HL-60 (cell line): ENCODE measurements at regions not wholly inside any gene's neighbourhood (a gene's known extent, or its start where the extent isn't known, plus 50 kb on each side); places are given as distances from the start of the nearest gene placed in this dataset.

Source experiments
- DNase-seq, 2 experiments: peaks; one replicate each; pipeline ENCODE4 v3.0.0-alpha.2; 2010 to 2020; ENCODE audit warnings: low read depth in 1 of 2, low spot score in 1 of 2
- H3K27ac ChIP-seq: fragments of 250-450 bp; sonication (Bioruptor Pico); replicated peaks from 2 replicates; pipeline ENCODE4 v1.5.1; 2020; ENCODE audit warnings: mild to moderate bottlenecking, moderate library complexity
- H3K27me3 ChIP-seq: fragments of 250-450 bp; sonication (Bioruptor Pico); 2 replicates; pipeline ENCODE4 v1.5.1; 2021; ENCODE audit warnings: mild to moderate bottlenecking, moderate library complexity; ENCODE audit not compliant: insufficient read depth, poor library complexity, severe bottlenecking
- H3K4me3 ChIP-seq: replicated peaks from 2 replicates; pipeline ENCODE4 v1.5.1; 2011; ENCODE audit warnings: mild to moderate bottlenecking, control low read depth, low read length; ENCODE audit not compliant: insufficient read depth
- CTCF ChIP-seq: IDR thresholded peaks from one replicate; pipeline ENCODE4 v1.5.1; 2011; ENCODE audit warnings: low read length, control low read depth, inconsistent platforms; ENCODE audit not compliant: insufficient read depth
- GABPA ChIP-seq: IDR thresholded peaks from 2 replicates; pipeline ENCODE4 v1.6.1; 2012; ENCODE audit warnings: low read depth
- POLR2AphosphoS5 ChIP-seq: IDR thresholded peaks from 2 replicates; pipeline ENCODE4 v1.6.1; 2012; ENCODE audit warnings: low read depth
- REST ChIP-seq: IDR thresholded peaks from 2 replicates; pipeline ENCODE4 v1.6.1; 2012; ENCODE audit warnings: low read depth; ENCODE audit not compliant: insufficient replicate concordance
- SPI1 ChIP-seq: IDR thresholded peaks from 2 replicates; pipeline ENCODE4 v1.6.1; 2012; ENCODE audit warnings: low read depth, mild to moderate bottlenecking, borderline replicate concordance

- no peak for DNase-seq
- Histone ChIP-seq H3K27me3 (no peaks in the 10 kb centered on the region), H3K4me3 (no peak overlapping the region), H3K27ac (no peak overlapping the region)
- TF ChIP-seq POLR2AphosphoS5 (no peak), GABPA (no peak)
Measured at GRCh38 chr21:21828130-21828529, 829.9 kb downstream of the NCAM2 start.

GRCh38 chr21:21831036-21831435 is 832.8 kb downstream of the NCAM2 start:
- Histone ChIP-seq H3K4me3 (no peak overlapping the region), H3K27ac (no peak overlapping the region), H3K27me3 (no peaks in the 10 kb centered on the region)
- DNase-seq: no peak
- no peak for TF ChIP-seq POLR2AphosphoS5
- no peak for TF ChIP-seq SPI1
- TF ChIP-seq CTCF: no peak
- no peak for TF ChIP-seq GABPA
- no peak for TF ChIP-seq REST

- H3K27me3 ChIP-seq: no peaks in the 10 kb centered on the region
- no peak overlapping the region for H3K4me3 ChIP-seq
- DNase-seq: no peak
- no peak overlapping the region for H3K27ac ChIP-seq
- no peak for TF ChIP-seq SPI1
- TF ChIP-seq REST: no peak
- no peak for TF ChIP-seq CTCF
- no peak for TF ChIP-seq POLR2AphosphoS5
Measured at GRCh38 chr21:21845901-21846300, 847.7 kb downstream of the NCAM2 start.

- H3K27ac ChIP-seq: no peak overlapping the region
- DNase-seq: no peak
- no peak for TF ChIP-seq SPI1
- TF ChIP-seq CTCF: no peak
- TF ChIP-seq REST: no peak
- no peak for TF ChIP-seq GABPA
- TF ChIP-seq POLR2AphosphoS5: no peak
- H3K27me3 ChIP-seq: no peaks in the 10 kb centered on the region
- no peak overlapping the region for H3K4me3 ChIP-seq
Measured at GRCh38 chr21:21851205-21851604, 853.0 kb downstream of the NCAM2 start.
